ENCODE measurements at regions not wholly inside any gene's neighbourhood (a gene's known extent, or its start where the extent isn't known, plus 50 kb on each side); places are given as distances from the start of the nearest gene placed in this dataset.

- no peak for TF ChIP-seq SMC3 (IDR thresholded peaks at IDR 0.05; ENCODE audit: low read depth, low read length)
- TF ChIP-seq, protein P1, sequence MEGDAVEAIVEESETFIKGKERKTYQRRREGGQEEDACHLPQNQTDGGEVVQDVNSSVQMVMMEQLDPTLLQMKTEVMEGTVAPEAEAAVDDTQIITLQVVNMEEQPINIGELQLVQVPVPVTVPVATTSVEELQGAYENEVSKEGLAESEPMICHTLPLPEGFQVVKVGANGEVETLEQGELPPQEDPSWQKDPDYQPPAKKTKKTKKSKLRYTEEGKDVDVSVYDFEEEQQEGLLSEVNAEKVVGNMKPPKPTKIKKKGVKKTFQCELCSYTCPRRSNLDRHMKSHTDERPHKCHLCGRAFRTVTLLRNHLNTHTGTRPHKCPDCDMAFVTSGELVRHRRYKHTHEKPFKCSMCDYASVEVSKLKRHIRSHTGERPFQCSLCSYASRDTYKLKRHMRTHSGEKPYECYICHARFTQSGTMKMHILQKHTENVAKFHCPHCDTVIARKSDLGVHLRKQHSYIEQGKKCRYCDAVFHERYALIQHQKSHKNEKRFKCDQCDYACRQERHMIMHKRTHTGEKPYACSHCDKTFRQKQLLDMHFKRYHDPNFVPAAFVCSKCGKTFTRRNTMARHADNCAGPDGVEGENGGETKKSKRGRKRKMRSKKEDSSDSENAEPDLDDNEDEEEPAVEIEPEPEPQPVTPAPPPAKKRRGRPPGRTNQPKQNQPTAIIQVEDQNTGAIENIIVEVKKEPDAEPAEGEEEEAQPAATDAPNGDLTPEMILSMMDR (conservative IDR thresholded peaks at IDR 0.05; ENCODE audit: low read depth, low read length) = no peak
- no peak for TF ChIP-seq CHD1 (IDR thresholded peaks at IDR 0.05; ENCODE audit: low read depth, low read length)
- no peak for TF ChIP-seq POLR2A (IDR thresholded peaks at IDR 0.05; ENCODE audit: low read depth, low read length)
- TF ChIP-seq MAFK (IDR thresholded peaks at IDR 0.05; ENCODE audit: low read depth, low read length) = no peak
- TF ChIP-seq RCOR1 (IDR thresholded peaks at IDR 0.05; ENCODE audit: insufficient replicate concordance, low read length) = no peak
- TF ChIP-seq BHLHE40 (IDR thresholded peaks at IDR 0.05; ENCODE audit: low read depth, low read length) = no peak
- TF ChIP-seq RAD21 (IDR thresholded peaks at IDR 0.05; ENCODE audit: low read length) = no peak
- TF ChIP-seq CEBPB (IDR thresholded peaks at IDR 0.05; ENCODE audit: low read depth, low read length) = no peak
- no peak for TF ChIP-seq RFX5 (IDR thresholded peaks at IDR 0.05; ENCODE audit: low read depth, low read length)
- no peak for TF ChIP-seq FOS (IDR thresholded peaks at IDR 0.05; ENCODE audit: low read depth, low read length)
Observed at GRCh38 chrX:152061557-152061956, 76.8 kb downstream of the MAGEA10 start.
